Peyer's patch (tissue), 4 donors: ENCODE measurements at regions not wholly inside any gene's neighbourhood (a gene's known extent, or its start where the extent isn't known, plus 50 kb on each side); places are given as distances from the start of the nearest gene placed in this dataset.

Source experiments
- DNase-seq, 3 donors: peaks; one replicate each; pipeline ENCODE4 v3.0.0-alpha.2; 2017 to 2019
- H3K27ac ChIP-seq, 4 donors: fragments of 200-600 bp; sonication (generic); one replicate each; pipeline ENCODE4 v1.5.1; 2016 to 2019
- H3K27me3 ChIP-seq, 2 donors: fragments of 200-600 bp; sonication (generic); one replicate each; pipeline ENCODE4 v1.5.1; 2019
- H3K36me3 ChIP-seq, 3 donors: fragments of 200-600 bp; sonication (generic); one replicate each; pipeline ENCODE4 v1.5.1; 2016 to 2019
- H3K4me1 ChIP-seq, 4 donors: fragments of 200-600 bp; sonication (generic); one replicate each; pipeline ENCODE4 v1.5.1; 2016 to 2019
- H3K4me3 ChIP-seq, 4 donors: fragments of 200-600 bp; sonication (generic); 1 replicate in 3 of 4; 2 replicates in 1 of 4; pipeline ENCODE4 v1.5.1; 2016 to 2019; ENCODE audit warnings: mild to moderate bottlenecking in 1 of 4
- H3K9me3 ChIP-seq, 4 donors: fragments of 200-600 bp; sonication (generic); one replicate each; pipeline ENCODE4 v1.5.1; 2016 to 2019; ENCODE audit warnings: mild to moderate bottlenecking in 1 of 4
- CTCF ChIP-seq, 6 experiments: fragments of 450-650 bp in 4 of 6; fragments of 200-600 bp in 2 of 6; sonication (generic) in 1 of 6; IDR thresholded peaks; one replicate each; pipeline ENCODE4 v1.5.1; 2017 to 2019; ENCODE audit warnings: antibody characterized with exemption in 6 of 6, mild to moderate bottlenecking in 3 of 6, moderate library complexity in 1 of 6
- POLR2A ChIP-seq, 2 donors: fragments of 450-650 bp; IDR thresholded peaks; one replicate each; pipeline ENCODE4 v1.5.1; 2017; ENCODE audit warnings: antibody characterized with exemption in 2 of 2, mild to moderate bottlenecking in 2 of 2, moderate library complexity in 2 of 2

GRCh38 chr21:18902660-18903059 lies 499.1 kb upstream of the TMPRSS15 start:
- Histone ChIP-seq H3K36me3 (no peaks in the 10 kb centered on the region), H3K9me3 (no peaks in the 10 kb centered on the region), H3K27me3 (no peaks in the 10 kb centered on the region), H3K4me1 (no peaks in the 10 kb centered on the region), H3K27ac (no peak overlapping the region), H3K4me3 (no peak overlapping the region)
- no peak for DNase-seq
- TF ChIP-seq CTCF (IDR thresholded peaks at IDR 0.05): no peak
- TF ChIP-seq POLR2A (IDR thresholded peaks at IDR 0.05): no peak

- Histone ChIP-seq H3K36me3 (no peaks in the 10 kb centered on the region), H3K27ac (no peak overlapping the region), H3K27me3 (no peaks in the 10 kb centered on the region), H3K9me3 (no peaks in the 10 kb centered on the region), H3K4me1 (no peaks in the 10 kb centered on the region), H3K4me3 (no peak overlapping the region)
- TF ChIP-seq CTCF (IDR thresholded peaks at IDR 0.05) (no peak), POLR2A (IDR thresholded peaks at IDR 0.05) (no peak)
- no peak for DNase-seq
Observed at GRCh38 chr21:18907076-18907475, 503.5 kb upstream of the TMPRSS15 start.

GRCh38 chr21:18908641-18909040 lies 505.1 kb upstream of the TMPRSS15 start:
- Histone ChIP-seq H3K27me3 (no peaks in the 10 kb centered on the region), H3K4me1 (no peaks in the 10 kb centered on the region), H3K4me3 (no peak overlapping the region), H3K36me3 (no peaks in the 10 kb centered on the region), H3K27ac (no peak overlapping the region), H3K9me3 (no peaks in the 10 kb centered on the region)
- no peak for DNase-seq
- TF ChIP-seq POLR2A (IDR thresholded peaks at IDR 0.05) (no peak), CTCF (IDR thresholded peaks at IDR 0.05) (no peak)

GRCh38 chr21:18913914-18914313 lies 510.3 kb upstream of the TMPRSS15 start:
- Histone ChIP-seq H3K36me3 (no peaks in the 10 kb centered on the region), H3K4me1 (no peaks in the 10 kb centered on the region), H3K27me3 (no peaks in the 10 kb centered on the region), H3K9me3 (no peaks in the 10 kb centered on the region), H3K4me3 (no peak overlapping the region), H3K27ac (no peak overlapping the region)
- DNase-seq: no peak
- no peak for TF ChIP-seq POLR2A (IDR thresholded peaks at IDR 0.05)
- no peak for TF ChIP-seq CTCF (IDR thresholded peaks at IDR 0.05)

GRCh38 chr21:18914570-18914969 lies 511.0 kb upstream of the TMPRSS15 start:
- H3K27ac ChIP-seq: no peak overlapping the region
- H3K9me3 ChIP-seq: no peaks in the 10 kb centered on the region
- no peaks in the 10 kb centered on the region for H3K27me3 ChIP-seq
- no peak for DNase-seq
- no peaks in the 10 kb centered on the region for H3K4me1 ChIP-seq
- no peaks in the 10 kb centered on the region for H3K36me3 ChIP-seq
- TF ChIP-seq CTCF (IDR thresholded peaks at IDR 0.05) (no peak), POLR2A (IDR thresholded peaks at IDR 0.05) (no peak)
- no peak overlapping the region for H3K4me3 ChIP-seq

GRCh38 chr21:18917622-18918021 lies 514.0 kb upstream of the TMPRSS15 start:
- DNase-seq: no peak
- Histone ChIP-seq H3K36me3 (no peaks in the 10 kb centered on the region), H3K27me3 (no peaks in the 10 kb centered on the region), H3K4me3 (no peak overlapping the region), H3K4me1 (no peaks in the 10 kb centered on the region), H3K27ac (no peak overlapping the region), H3K9me3 (no peaks in the 10 kb centered on the region)
- TF ChIP-seq CTCF (IDR thresholded peaks at IDR 0.05) (no peak), POLR2A (IDR thresholded peaks at IDR 0.05) (no peak)
